ENCODE measurements at regions not wholly inside any gene's neighbourhood (a gene's known extent, or its start where the extent isn't known, plus 50 kb on each side); places are given as distances from the start of the nearest gene placed in this dataset.
"Not testable (repeated sequence)": the region's sequence is repeated elsewhere in the genome, so short reads cannot be mapped to it uniquely, and the experiment has no call there.

DNA sequence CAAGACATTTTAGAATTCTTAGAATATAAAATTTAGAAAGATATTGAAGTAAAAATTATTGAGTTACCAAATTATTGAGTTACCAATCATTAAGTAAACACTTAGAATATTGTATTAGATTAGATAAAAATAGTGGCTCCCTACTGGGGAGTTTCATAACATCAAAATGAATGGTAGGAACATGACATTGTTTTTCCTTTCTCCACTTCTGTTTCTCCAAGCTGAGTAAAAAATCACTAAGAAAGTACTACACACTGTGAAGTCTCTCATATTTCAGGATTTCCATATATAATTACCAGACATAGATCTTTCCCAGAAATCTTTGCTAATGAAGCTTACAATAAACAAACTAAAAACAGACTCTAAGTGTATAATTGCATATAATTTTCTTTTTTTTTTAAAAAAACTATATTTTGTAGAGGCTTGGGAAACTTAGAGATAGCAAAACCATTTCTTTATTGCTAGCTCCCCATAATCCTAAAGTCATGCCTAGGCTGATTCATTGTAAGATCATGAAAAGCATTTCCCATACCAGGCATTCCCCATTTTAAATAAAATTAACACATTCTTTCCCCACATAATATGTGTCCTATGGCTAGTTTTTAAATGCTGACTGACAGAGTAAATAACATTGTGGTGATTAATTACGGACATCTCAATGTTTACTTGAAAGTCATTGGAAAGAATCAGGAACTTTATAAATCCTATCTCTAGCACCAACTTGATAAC is 1408.7 kb upstream of the GOT2 start:
- Histone ChIP-seq H4K20me1 (ENCODE audit: insufficient read depth, low read length) (no peaks in the 10 kb centered on the region), H3K79me2 (ENCODE audit: low read length) (no peaks in the 10 kb centered on the region), H3K4me2 (ENCODE audit: low read depth, low read length) (no peak overlapping the region), H3K9me3 (replicated peaks; ENCODE audit: insufficient read depth, low read length) (no peaks in the 10 kb centered on the region), H3K9me2 (replicated peaks; ENCODE audit: insufficient read depth, low read length) (no peaks in the 10 kb centered on the region), H3K4me1 (ENCODE audit: low read length) (no peaks in the 10 kb centered on the region), H3K27me3 (replicated peaks; ENCODE audit: insufficient read depth, low read length) (no peaks in the 10 kb centered on the region), H3K4me3 (ENCODE audit: low read length) (no peak overlapping the region), H3K27ac (ENCODE audit: low read length) (no peak overlapping the region), H2AFZ (ENCODE audit: low read length) (no peak overlapping the region), H3K9ac (ENCODE audit: low read length) (no peak overlapping the region), H3F3A (ENCODE audit: insufficient read depth, low read length) (no peaks in the 10 kb centered on the region), H3K36me3 (replicated peaks; ENCODE audit: insufficient read depth, low read length) (no peaks in the 10 kb centered on the region)
- DNase-seq = no peak
- no peak for TF ChIP-seq EZH2 (optimal IDR thresholded peaks at IDR 0.05; ENCODE audit: low read depth, low read length)

DNA sequence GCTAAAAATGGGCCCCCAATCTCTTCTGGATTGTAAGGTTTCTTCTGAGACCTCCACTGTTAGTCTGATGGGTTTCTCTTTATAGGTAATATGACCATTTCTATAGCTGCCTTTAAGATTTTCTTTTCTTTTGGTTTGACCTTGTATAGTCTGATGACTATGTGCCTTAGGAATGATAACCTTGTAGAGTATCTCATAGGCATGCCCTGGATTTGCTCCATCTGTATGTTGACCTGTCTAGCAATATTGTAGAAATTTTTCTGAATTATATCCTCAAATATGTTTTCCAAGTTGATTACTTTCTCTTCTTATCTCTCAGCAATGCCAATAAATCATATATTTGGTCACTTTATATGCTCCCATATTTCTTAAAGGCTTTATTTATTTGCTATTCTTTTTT is 1403.8 kb upstream of the GOT2 start:
- Histone ChIP-seq H3K27ac (ENCODE audit: low read length) (no peak overlapping the region), H3K9me3 (replicated peaks; ENCODE audit: insufficient read depth, low read length) (no peaks in the 10 kb centered on the region), H3K4me2 (ENCODE audit: low read depth, low read length) (no peak overlapping the region), H3K9ac (ENCODE audit: low read length) (no peak overlapping the region), H3K27me3 (replicated peaks; ENCODE audit: insufficient read depth, low read length) (no peaks in the 10 kb centered on the region), H4K20me1 (ENCODE audit: insufficient read depth, low read length) (no peaks in the 10 kb centered on the region), H2AFZ (ENCODE audit: low read length) (no peak overlapping the region), H3K36me3 (replicated peaks; ENCODE audit: insufficient read depth, low read length) (no peaks in the 10 kb centered on the region), H3K4me3 (ENCODE audit: low read length) (no peak overlapping the region), H3F3A (ENCODE audit: insufficient read depth, low read length) (no peaks in the 10 kb centered on the region), H3K9me2 (replicated peaks; ENCODE audit: insufficient read depth, low read length) (no peaks in the 10 kb centered on the region), H3K79me2 (ENCODE audit: low read length) (no peaks in the 10 kb centered on the region), H3K4me1 (ENCODE audit: low read length) (no peaks in the 10 kb centered on the region)
- no peak for DNase-seq
- TF ChIP-seq, protein P1, sequence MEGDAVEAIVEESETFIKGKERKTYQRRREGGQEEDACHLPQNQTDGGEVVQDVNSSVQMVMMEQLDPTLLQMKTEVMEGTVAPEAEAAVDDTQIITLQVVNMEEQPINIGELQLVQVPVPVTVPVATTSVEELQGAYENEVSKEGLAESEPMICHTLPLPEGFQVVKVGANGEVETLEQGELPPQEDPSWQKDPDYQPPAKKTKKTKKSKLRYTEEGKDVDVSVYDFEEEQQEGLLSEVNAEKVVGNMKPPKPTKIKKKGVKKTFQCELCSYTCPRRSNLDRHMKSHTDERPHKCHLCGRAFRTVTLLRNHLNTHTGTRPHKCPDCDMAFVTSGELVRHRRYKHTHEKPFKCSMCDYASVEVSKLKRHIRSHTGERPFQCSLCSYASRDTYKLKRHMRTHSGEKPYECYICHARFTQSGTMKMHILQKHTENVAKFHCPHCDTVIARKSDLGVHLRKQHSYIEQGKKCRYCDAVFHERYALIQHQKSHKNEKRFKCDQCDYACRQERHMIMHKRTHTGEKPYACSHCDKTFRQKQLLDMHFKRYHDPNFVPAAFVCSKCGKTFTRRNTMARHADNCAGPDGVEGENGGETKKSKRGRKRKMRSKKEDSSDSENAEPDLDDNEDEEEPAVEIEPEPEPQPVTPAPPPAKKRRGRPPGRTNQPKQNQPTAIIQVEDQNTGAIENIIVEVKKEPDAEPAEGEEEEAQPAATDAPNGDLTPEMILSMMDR (IDR thresholded peaks at IDR 0.05; ENCODE audit: low read length) = no peak
- no peak for TF ChIP-seq EZH2 (optimal IDR thresholded peaks at IDR 0.05; ENCODE audit: low read depth, low read length)
- no peak for TF ChIP-seq EZH2phosphoT487 (IDR thresholded peaks at IDR 0.05; ENCODE audit: low read length)

DNA sequence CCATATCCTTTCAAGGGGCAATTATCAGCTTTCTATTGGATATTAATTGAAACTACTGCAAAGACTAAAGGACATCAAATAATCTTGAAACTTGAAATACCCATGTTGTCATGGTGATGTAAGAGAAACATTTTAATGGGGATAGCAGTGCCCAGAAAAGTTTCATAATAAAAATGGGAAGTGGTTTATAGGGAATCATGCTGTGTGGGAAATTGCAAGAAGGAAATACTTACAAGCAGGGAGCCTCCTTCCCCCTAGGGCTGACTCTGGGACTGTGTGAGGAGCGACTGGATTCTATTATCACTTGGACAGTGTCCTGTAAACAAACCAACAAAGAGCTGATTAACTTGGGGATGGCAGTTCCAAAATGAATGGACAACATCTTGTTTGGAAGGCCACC is 1393.1 kb upstream of the GOT2 start:
- DNase-seq = no peak
- Histone ChIP-seq H4K20me1 (ENCODE audit: insufficient read depth, low read length) (no peaks in the 10 kb centered on the region), H3K36me3 (replicated peaks; ENCODE audit: insufficient read depth, low read length) (no peaks in the 10 kb centered on the region), H3K27ac (ENCODE audit: low read length) (no peak overlapping the region), H3K9ac (ENCODE audit: low read length) (no peak overlapping the region), H3K79me2 (ENCODE audit: low read length) (no peaks in the 10 kb centered on the region), H2AFZ (ENCODE audit: low read length) (no peak overlapping the region), H3F3A (ENCODE audit: insufficient read depth, low read length) (no peaks in the 10 kb centered on the region), H3K9me3 (replicated peaks; ENCODE audit: insufficient read depth, low read length) (no peaks in the 10 kb centered on the region), H3K27me3 (replicated peaks; ENCODE audit: insufficient read depth, low read length) (no peaks in the 10 kb centered on the region), H3K4me2 (ENCODE audit: low read depth, low read length) (no peak overlapping the region), H3K4me1 (ENCODE audit: low read length) (no peaks in the 10 kb centered on the region), H3K9me2 (replicated peaks; ENCODE audit: insufficient read depth, low read length) (no peaks in the 10 kb centered on the region), H3K4me3 (ENCODE audit: low read length) (no peak overlapping the region)
- TF ChIP-seq EZH2phosphoT487 (IDR thresholded peaks at IDR 0.05; ENCODE audit: low read length) = no peak

DNA sequence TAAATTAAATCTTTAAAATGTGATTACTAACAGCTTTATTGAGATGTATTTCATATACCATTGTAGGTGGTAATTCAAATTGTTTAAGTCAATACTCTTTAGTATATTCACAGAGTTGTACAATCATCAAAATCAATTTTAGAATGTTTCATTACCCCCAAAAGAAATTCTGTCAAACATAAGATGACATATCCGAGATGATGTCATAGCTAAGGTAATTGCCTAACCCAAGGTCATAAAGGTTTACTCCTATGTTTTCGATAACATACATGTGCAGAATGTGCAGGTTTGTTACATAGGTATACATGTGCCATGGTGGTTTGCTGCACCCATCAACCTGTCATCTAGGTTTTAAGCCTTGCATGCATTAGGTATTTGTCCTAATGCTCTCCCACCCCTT is 1392.0 kb upstream of the GOT2 start:
- not testable (repeated sequence) for DNase-seq; H4K20me1 ChIP-seq (ENCODE audit: insufficient read depth, low read length); H3K79me2 ChIP-seq (ENCODE audit: low read length); H3K4me1 ChIP-seq (ENCODE audit: low read length); H3K9ac ChIP-seq (ENCODE audit: low read length); H3F3A ChIP-seq (ENCODE audit: insufficient read depth, low read length); H3K4me2 ChIP-seq (ENCODE audit: low read depth, low read length); H3K27me3 ChIP-seq (replicated peaks; ENCODE audit: insufficient read depth, low read length); H3K36me3 ChIP-seq (replicated peaks; ENCODE audit: insufficient read depth, low read length); H2AFZ ChIP-seq (ENCODE audit: low read length); H3K27ac ChIP-seq (ENCODE audit: low read length); H3K9me2 ChIP-seq (replicated peaks; ENCODE audit: insufficient read depth, low read length); H3K9me3 ChIP-seq (replicated peaks; ENCODE audit: insufficient read depth, low read length); H3K4me3 ChIP-seq (ENCODE audit: low read length)
